ENCODE measurements at regions not wholly inside any gene's neighbourhood (a gene's known extent, or its start where the extent isn't known, plus 50 kb on each side); places are given as distances from the start of the nearest gene placed in this dataset.
"Not testable (repeated sequence)": the region's sequence is repeated elsewhere in the genome, so short reads cannot be mapped to it uniquely, and the experiment has no call there.

GRCh38 chr7:15128716-15129115 lies 226.2 kb upstream of the DGKB start:
- intact Hi-C loops (cut with micrococcal nuclease) = no loop called here
- Mint-ChIP-seq H3K27me3 (no peaks in the 10 kb centered on the region), H3K9me3 (peaks cover 7% of the 10 kb centered on the region), H3K4me3 (no peak overlapping the region), H3K4me1 (no peaks in the 10 kb centered on the region), H3K36me3 (ENCODE audit: low read depth) (no peaks in the 10 kb centered on the region), H3K27ac (no peak overlapping the region)
- CTCF ChIA-PET = no interaction called here
- no peak for TF ChIP-seq CTCF (IDR thresholded peaks at IDR 0.05)
- ATAC-seq (ENCODE audit: low read depth) (no peak), DNase-seq (no peak)
- POLR2A ChIA-PET = no interaction called here

- H3K4me1 Mint-ChIP-seq; H3K27me3 Mint-ChIP-seq; H3K27ac Mint-ChIP-seq; POLR2A ChIA-PET; intact Hi-C loops (cut with micrococcal nuclease); CTCF ChIA-PET; DNase-seq; H3K4me3 Mint-ChIP-seq; ATAC-seq (ENCODE audit: low read depth); H3K36me3 Mint-ChIP-seq (ENCODE audit: low read depth): not testable (repeated sequence)
- peaks cover 10% of the 10 kb centered on the region for H3K9me3 Mint-ChIP-seq
These were observed 224.1 kb upstream of the DGKB start for GRCh38 chr7:15126653-15127052.

- Mint-ChIP-seq H3K4me1 (no peaks in the 10 kb centered on the region), H3K9me3 (peaks cover 14% of the 10 kb centered on the region), H3K36me3 (ENCODE audit: low read depth) (no peaks in the 10 kb centered on the region), H3K4me3 (no peak overlapping the region), H3K27ac (no peak overlapping the region), H3K27me3 (no peaks in the 10 kb centered on the region)
- POLR2A ChIA-PET = no interaction called here
- DNase-seq (no peak), ATAC-seq (ENCODE audit: low read depth) (no peak)
- CTCF ChIA-PET = no interaction called here
- TF ChIP-seq CTCF (IDR thresholded peaks at IDR 0.05) = no peak
- intact Hi-C loops (cut with micrococcal nuclease) = no loop called here
These were observed 221.3 kb upstream of the DGKB start for GRCh38 chr7:15123901-15124300.

GRCh38 chr7:15113752-15114151 lies 211.2 kb upstream of the DGKB start:
- ATAC-seq (ENCODE audit: low read depth) (no peak), DNase-seq (no peak)
- Mint-ChIP-seq H3K27me3 (no peaks in the 10 kb centered on the region), H3K9me3 (no peaks in the 10 kb centered on the region), H3K27ac (no peak overlapping the region), H3K36me3 (ENCODE audit: low read depth) (no peaks in the 10 kb centered on the region), H3K4me3 (no peak overlapping the region), H3K4me1 (no peaks in the 10 kb centered on the region)
- ChIA-PET CTCF (no interaction called here), POLR2A (no interaction called here)
- intact Hi-C loops (cut with micrococcal nuclease) = no loop called here
- TF ChIP-seq CTCF (IDR thresholded peaks at IDR 0.05) = no peak

- no peak for TF ChIP-seq CTCF (IDR thresholded peaks at IDR 0.05)
- DNase-seq (no peak), ATAC-seq (ENCODE audit: low read depth) (no peak)
- CTCF ChIA-PET = no interaction called here
- no peak overlapping the region for H3K4me3 Mint-ChIP-seq
- no peaks in the 10 kb centered on the region for H3K27me3 Mint-ChIP-seq
- H3K27ac Mint-ChIP-seq = no peak overlapping the region
- peaks cover 4% of the 10 kb centered on the region for H3K9me3 Mint-ChIP-seq
- H3K4me1 Mint-ChIP-seq = no peaks in the 10 kb centered on the region
- intact Hi-C loops (cut with micrococcal nuclease) = no loop called here
- no peaks in the 10 kb centered on the region for H3K36me3 Mint-ChIP-seq (ENCODE audit: low read depth)
- POLR2A ChIA-PET = no interaction called here
These were observed 203.2 kb upstream of the DGKB start for GRCh38 chr7:15105711-15106110.

- H3K9me3 Mint-ChIP-seq = peaks cover 6% of the 10 kb centered on the region
These were observed 202.0 kb upstream of the DGKB start for GRCh38 chr7:15104411-15105092.

More at GRCh38 chr7:15104411-15105092, 202.0 kb upstream of the DGKB start:
- TF ChIP-seq CTCF (IDR thresholded peaks at IDR 0.05) = no peak
- no peak overlapping the region for H3K27ac Mint-ChIP-seq
- no peaks in the 10 kb centered on the region for H3K27me3 Mint-ChIP-seq
- POLR2A ChIA-PET = no interaction called here
- no peaks in the 10 kb centered on the region for H3K4me1 Mint-ChIP-seq
- no peak overlapping the region for H3K4me3 Mint-ChIP-seq
- no peaks in the 10 kb centered on the region for H3K36me3 Mint-ChIP-seq (ENCODE audit: low read depth)
- CTCF ChIA-PET = no interaction called here
- ATAC-seq (ENCODE audit: low read depth) (no peak), DNase-seq (no peak)
- intact Hi-C loops (cut with micrococcal nuclease) = no loop called here
